ENCODE measurements at regions not wholly inside any gene's neighbourhood (a gene's known extent, or its start where the extent isn't known, plus 50 kb on each side); places are given as distances from the start of the nearest gene placed in this dataset.
"Not testable (repeated sequence)": the region's sequence is repeated elsewhere in the genome, so short reads cannot be mapped to it uniquely, and the experiment has no call there.

DNA sequence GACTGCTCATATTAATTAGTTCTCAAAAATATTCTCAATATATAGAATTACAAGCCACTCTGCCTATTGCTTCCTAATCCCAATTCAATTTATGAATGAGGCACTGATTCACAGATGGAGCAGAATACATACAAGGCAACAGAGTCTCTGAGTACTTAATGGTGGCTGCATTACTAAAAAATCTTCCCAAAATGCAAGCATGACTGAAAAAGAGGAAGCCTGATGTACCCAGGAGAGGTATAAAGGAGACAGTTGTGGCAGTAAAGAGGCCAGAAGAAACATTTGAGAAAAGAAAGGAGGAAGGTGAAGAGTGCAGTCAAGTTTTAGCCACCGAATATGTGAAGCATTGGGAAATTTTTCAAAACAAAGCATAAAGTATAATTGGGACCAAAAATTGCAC is 163.2 kb upstream of the INTU start:
- DNase-seq: no peak

DNA sequence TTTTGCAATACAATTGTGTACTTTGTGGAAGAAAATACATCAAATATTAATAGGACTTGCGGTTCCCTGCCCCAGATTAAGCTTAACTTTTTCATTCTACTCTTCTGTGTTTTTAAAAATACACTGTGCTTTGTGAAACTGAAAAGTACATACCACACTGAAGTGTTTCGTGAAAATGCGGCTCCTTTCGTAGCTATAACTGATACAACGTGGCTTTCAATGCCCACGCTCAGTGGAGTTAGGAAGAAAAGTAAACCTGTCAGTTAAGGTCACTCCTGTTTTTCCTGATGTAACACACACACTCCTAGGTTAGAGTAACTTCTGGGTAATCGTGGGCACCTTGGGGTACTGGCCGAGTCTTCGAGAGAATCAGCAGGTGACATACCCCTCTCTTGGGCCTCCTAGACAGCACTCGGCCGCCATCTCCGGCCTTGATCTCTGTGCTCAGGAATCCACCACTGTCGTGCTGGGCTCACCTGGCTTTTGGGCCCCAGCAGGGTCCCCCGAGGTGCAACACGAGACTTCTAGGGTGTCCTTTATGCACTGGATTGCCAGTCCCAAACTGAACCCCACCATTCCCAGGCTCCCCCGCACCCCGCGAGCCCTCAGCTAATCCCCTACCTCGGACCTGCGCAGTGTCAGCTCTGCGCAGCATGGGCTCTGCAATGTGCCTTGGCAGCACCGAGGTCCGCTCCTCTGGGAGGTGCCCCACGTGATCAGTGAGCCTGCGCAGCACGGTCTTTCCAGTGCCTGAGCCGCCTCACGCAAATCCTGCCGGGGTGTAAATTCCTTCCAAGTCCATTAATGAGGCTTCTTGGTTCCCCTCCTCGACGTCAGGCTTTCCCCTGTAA is 162.6 kb upstream of the INTU start:
- no peak for DNase-seq

DNA sequence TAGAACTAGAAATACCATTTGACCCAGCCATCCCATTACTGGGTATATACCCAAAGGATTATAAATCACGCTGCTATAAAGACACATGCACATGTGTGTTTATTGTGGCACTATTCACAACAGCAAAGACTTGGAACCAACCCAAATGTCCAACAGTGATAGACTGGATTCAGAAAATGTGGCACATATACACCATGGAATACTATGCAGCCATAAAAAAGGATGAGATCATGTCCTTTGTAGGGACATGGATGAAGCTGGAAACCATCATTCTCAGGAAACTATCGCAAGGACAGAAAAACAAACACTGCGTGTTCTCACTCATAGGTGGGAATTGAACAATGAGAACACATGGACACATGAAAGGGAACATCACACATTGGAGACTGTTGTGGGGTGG is 154.5 kb upstream of the INTU start:
- not testable (repeated sequence) for DNase-seq

DNA sequence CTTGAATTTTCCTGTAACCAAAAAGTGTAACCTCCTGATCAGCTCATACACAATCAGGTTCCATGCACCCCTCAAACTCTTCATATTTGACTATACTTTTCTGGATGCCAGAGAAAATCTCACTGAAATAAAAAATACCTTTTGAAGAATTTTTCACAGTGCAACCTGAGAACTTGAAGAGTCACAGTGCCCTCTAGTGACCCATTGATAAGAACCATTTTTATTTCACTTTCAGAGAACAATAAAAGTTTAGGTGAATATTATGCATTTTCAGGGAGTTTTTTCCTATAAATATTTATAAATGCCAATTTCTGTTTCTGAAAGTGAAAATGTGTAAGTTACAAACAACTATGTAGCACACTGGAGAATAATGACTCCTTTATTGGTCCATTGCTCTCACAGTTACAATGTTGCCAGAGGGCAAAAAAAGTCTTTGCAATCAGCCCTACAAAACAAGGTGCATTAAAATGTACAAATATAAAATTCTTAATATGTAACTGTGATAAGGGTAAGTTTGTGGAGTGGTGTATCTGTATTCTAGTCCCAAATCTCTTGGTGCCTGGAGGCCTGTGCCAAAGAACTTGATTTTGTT is 153.6 kb upstream of the INTU start:
- peak; percentile 2 to 31 for DNase-seq

DNA sequence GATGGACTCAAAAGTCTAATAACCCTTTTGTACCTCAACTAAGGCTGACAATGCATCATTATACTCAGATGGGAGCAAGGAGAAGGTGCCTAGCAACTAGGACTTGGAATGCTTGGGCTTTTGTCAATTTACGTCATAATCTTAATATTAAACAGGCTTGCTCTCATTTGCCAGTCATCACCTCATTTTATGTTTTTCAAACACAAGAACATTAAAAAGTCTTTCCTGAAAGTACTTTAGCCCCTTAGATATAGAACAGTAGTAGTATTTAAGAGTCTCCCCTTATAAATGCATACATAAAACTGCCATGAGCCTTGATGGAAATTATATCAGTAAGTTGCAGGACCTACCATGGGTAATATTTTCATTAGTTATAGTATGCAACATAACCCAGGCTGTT is 150.7 kb upstream of the INTU start:
- DNase-seq: no peak

DNA sequence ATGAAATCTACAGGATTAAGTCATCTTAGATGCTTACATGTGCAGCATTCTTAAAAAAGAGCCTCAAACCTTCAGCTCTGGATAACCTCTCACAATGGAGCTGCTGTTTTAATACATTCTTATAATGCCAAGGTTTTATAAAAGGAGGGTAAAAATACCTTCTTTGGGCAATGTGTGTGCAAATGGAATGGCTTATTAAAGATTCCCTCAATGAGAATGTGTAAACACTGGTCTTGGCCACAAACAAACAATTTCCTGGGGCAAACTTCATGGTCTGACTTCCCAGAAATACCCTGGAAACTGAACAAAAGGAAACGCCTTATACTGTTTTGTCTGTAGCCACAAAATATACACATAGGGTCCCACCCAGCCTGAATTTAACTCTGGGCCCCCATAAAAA is 148.6 kb upstream of the INTU start:
- DNase-seq: no peak

DNA sequence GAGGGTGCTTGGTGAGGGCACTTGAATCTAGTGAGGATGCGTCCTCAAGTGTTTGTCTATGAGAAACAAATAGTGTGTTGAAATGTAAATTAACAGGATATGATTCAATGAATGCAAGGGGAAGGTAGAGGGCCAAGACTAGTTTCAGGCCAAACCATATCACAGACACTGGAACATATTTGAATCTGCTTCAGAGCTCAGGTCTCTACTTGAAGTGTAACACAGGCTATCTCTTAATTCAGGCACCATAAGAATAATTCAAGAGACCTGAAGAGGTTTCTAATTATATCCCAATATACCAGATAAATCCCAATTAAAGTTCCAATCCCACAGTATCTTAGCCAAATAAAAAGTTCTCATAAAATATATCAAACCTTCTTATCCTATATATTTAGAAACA is 146.5 kb upstream of the INTU start:
- no peak for DNase-seq

DNA sequence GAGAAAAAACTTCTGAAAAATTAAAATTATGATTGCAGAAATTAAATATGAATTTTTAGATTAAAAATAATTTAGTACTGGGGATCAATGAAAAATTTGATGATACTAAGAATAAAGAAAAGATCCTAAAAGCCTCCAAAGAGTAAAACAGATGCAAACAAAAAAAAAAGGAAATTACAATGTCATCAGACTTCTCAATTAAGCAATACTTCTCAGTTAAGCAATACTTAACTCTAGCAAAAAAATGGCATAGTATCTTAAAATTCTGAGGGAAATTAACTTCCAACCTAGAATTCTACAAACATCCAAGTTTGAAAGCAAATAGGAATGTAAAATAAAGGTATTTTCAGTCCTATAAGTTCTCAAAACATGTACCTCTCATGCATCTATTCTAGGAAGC is 141.2 kb upstream of the INTU start:
- DNase-seq: no peak

DNA sequence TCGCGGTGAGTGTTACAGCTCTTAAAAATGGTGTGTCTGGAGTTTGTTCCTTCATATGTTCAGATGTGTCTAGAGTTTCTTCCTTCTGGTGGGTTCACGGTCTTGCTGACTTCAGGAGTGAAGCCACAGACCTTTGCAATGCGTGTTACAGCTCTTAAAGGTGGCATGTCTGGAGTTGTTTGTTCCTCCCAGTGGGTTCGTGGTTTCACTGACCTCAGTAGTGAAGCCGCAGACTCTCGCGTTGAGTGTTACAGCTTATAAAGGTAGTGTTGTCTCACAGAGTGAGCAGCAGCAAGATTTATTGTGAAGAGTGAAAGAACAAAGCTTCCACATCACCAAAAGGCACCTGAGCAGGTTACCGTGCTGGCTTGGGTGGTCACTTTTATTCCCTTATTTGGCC is 135.9 kb upstream of the INTU start:
- DNase-seq: not testable (repeated sequence)

DNA sequence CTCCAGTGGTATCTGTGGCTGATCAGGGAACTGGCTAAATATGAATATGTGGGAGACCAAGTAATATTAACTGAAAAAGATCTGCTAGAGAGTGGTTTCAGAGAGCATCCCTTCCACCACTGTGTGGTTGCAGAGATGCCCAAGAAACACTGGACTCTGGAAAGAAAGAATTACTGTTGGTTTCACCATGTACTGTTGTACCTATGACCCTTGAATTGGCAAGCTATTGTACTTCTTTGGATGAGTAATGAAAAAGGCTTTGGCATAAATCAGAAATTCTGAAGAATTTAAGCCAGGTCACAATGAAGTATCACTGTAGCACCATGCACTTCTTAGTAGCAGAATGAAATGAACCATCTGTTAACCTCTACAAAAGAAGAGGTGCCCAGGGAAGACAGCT is 134.4 kb upstream of the INTU start:
- DNase-seq: no peak

DNA sequence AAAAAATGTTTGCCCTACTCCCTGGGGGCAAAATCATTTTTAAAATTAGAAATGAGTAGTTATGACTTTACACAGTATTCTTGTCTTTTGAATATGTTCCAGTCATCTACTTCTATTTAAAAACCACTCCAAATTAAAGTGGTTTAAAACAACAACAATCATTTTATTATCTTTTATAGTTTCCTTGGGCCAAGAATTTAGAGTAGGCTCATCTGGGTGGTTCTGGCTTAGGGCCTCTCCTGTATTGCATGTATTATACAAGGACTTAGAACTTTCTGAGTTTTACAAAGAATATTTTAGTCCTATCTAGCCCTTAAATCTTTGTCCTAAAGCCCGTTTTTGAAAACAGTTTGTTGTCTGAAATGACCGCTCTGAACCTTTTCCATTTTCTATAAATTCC is 132.5 kb upstream of the INTU start:
- no peak for DNase-seq

DNA sequence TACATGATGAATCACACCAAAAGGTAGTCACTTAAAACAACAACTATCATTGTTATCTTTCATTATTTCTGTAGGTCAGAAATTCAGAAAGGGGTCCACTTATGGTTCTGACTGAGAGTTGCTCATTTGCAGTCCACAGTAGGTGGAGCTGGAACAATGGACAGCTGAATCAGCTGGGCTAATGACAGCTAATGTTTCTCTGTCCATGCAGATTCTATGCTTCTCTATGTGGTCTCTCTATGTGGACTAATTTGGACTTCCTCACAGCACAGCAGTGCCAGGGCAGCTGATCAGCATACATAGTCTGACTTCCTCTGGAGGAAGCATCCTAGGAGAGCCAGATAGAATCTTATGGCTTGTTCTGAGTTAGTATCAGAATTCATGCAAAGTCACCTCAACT is 131.7 kb upstream of the INTU start:
- DNase-seq: no peak

DNA sequence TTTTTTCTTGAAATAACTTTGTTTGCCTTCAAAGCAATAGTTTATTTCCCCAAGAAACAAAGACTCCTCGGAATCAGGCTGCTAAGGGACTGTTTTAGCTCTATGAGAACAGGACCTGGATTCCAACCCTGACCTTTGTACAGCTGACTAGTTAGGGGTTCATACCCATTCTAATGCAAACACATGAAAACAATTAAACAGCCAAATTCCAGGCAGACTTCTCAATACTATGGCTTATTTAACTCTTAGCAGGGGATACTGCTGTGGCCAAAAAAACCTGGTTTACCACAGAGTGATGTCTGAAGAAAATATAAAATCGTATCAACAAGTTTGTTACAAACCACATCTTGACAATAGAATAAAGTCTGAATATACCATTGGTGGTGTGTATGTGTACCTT is 129.6 kb upstream of the INTU start:
- no peak for DNase-seq

DNA sequence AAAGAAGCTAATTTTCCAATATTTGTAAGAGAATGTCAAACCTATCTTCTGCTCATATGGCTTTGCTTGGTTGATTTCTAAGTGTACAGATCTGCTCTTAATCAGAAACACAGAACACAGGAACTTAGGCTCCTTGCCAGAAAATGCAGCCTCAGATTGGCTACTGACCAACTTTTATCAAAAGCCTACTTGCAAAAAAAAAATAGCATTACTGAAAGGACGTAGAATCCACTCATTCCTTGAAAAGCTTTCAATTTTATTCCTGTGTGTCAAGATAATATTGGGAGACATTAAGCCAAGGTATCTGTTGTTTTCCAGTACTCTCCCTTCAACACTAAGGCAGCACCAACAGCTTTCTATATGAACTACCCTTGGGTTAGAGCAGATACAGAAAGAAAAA is 127.6 kb upstream of the INTU start:
- DNase-seq: no peak

DNA sequence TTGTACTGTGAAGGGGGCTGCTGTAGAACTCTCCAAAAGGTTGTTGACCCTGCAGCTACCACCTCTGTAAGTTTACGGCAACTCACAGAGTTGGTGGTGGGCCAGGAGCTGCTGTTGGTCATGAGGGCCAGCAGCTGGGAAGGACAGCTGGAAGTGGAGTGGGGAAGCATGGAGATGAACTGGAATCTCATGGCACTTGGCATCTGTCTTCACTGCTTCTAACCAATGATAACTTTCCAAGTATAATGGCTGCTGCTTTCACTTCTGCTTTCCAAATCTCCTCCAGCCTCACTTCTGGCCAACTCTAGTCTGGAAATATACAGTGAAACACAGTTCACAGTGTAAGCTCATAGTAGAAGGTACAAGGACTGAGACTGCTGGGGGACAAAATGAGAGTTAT is 126.5 kb upstream of the INTU start:
- DNase-seq: no peak

DNA sequence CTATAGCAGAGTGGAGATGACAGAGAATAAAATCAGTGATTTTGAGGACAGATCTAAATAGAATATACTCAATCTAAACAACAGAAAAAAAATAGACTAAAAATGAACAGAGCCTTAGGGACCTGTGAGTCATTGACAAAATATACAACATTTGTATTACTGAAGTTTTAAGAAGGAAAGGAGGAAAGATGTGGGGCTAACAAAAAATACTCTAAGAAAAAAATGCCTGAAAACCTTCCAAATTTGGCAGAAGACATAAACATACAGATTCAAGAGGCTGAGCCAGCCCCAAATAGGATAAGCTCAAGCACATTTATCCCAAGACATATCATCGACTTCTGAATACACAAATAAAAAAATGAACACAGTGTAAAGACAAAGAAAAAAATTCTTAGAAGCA is 123.6 kb upstream of the INTU start:
- no peak for DNase-seq

DNA sequence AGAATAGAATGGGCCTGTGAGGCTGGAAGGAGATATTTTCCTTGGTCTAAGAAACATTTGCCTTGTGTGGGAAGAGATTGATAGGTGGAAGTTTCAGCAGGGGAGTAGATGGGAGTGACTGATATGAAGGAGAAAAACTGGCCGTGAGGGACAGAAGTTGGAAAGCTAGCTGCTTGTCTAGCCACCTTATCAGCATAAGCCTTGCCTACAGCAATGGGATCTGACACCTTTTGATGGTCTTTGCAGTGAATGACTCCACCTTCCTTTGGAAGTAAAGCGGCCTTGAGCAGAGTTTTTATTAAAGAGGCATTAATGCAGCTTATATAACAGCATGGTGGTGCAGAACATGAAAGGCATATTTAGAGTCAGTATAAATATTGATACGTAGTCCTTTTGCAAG is 120.1 kb upstream of the INTU start:
- not testable (repeated sequence) for DNase-seq

DNA sequence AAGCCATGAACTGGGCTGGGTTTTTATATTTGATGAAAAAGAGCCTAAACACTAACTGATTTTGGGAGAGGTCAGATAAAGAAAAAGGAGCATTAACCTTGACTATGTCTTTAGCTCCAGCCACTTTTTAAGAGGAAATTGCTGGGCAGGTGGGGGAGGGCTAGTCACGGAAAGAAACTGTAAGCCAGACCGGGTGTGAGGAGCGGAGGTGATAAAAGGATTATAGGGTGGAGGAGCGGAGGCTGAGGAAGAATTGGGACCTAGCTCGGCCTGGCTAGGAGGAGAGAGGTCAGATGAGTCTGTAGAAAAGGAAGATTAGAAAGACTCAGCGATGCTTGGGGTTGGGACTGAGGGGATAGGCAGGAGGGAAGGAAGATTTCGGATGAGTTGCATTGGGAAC is 117.5 kb upstream of the INTU start:
- not testable (repeated sequence) for DNase-seq

DNA sequence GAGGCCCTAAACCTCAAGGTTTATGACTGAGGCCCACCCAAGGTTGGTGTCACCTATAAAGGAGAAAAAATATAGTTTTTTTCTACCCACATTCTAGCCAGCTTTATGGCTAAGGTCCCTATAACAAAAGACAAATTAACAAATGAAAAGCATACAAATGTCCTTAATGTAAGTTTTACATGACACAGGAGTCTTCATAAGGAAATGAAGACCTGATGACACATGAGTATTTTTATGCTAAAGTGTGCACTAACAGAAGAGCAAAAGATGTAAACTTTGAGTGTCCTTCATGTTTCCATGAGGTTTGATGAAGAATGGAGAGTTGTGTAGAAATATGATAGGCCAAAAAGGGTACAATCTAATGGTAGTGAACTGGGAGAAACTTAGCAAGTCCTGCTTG is 114.7 kb upstream of the INTU start:
- no peak for DNase-seq

DNA sequence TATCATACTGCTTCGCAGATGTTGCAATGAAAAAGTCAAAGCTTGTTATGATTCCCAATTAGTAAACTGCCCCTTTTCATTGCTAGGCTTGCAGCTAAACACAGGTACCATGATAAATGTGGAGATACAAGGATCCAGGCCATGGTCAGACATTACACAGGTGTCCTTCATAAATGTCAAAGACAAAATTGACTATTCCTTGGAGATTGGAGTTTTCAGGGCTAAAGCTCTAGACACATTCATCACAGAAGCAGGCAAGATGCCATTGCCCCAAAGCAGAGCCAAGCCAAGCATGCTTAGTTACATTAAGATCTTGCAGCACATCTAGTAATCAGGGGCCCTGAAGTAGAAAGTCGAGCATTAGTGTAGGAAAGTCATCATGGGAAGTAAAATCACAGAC is 111.3 kb upstream of the INTU start:
- DNase-seq: no peak

DNA sequence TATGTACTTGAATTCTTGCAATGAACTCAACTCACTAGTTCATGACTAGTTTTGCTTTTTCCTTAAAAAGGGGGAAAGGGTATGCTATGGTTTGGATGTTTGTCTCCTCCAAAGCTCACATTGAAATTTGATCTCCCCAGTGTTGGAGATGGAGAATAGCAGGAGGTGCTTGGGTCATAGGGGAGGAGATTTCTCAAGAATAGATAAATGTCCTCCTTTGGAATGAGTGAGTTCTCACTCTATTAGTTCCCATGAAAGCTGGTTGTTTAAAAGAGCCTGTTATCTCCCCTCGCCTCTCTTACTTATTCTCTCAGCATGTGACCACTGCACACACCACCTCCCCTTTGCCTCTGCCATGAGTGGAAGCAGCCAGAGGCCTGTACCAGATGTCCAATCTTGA is 109.4 kb upstream of the INTU start:
- DNase-seq: no peak

DNA sequence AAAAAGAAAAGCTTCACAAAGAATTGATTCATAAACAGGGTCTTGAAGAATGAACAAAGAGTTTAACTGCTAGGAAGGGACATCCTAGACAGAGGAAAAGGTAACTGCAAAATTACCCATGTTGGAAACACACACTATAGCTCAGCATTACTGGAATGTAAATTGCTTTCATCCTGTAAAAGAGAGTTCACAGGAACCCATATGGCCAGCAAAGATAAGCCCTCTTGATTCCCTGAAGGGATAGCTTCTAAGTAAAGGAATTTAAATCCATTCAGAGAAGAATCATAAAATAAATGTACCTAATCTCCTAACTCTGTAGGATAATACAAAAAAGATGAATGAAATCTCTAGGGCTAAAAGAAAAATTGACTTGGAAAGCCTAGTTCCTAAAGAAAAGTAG is 107.1 kb upstream of the INTU start:
- no peak for DNase-seq

DNA sequence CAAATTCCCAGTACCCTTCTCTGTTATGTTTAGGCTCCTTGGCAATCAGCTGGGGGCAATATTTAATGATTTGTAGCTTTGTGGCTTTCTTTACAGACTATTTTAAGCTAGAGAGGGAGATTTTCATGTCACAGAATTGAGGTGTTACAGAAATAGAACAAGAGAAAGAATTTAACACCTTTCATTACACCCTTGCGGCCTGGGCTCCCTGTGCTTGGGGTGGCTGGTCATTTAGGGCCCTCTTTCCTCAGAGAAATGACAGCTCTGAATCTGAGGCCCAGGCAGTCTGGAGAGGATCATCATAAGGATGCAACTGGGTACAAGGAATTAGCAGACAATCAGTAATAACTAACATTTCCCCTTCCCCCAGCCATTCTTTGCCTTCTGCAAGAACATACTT is 104.5 kb upstream of the INTU start:
- DNase-seq: no peak

DNA sequence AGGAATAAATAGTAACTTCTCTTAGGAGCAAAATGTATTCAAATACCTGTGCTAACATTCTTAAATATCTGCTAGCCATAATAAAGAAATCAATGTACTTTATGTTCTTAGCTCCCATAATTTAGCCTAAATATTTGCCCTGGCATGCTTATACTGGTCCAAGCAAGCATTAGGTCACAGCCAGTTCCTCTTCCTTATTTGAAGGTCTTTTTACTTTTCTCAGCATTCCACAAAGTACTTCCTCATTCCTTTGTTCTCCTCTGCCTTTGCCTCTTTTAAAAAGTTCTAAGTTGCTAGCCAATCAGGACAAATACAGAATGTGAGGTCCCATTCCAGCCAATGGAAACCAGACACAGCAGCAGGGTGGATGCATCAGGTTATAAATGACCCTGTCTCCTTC is 102.9 kb upstream of the INTU start:
- not testable (repeated sequence) for DNase-seq

Data from NCI-H2081 (cell line).